Skeletal muscle tissue (tissue), 3 donors: ENCODE measurements at regions not wholly inside any gene's neighbourhood (a gene's known extent, or its start where the extent isn't known, plus 50 kb on each side); places are given as distances from the start of the nearest gene placed in this dataset.

Experiments
- H3K27ac ChIP-seq: one replicate; pipeline ENCODE4 v1.7.0; 2013; ENCODE audit warnings: mild to moderate bottlenecking, low read depth, low read length, inconsistent platforms
- H3K27me3 ChIP-seq, 3 donors: one replicate each; pipeline ENCODE4 v1.7.0; 2013; ENCODE audit warnings: low read length in 3 of 3; ENCODE audit not compliant: control insufficient read depth in 3 of 3, insufficient read depth in 3 of 3
- H3K36me3 ChIP-seq, 3 donors: one replicate each; pipeline ENCODE4 v1.7.0; 2013; ENCODE audit warnings: low read length in 3 of 3; ENCODE audit not compliant: control insufficient read depth in 3 of 3, insufficient read depth in 3 of 3
- H3K4me1 ChIP-seq, 3 donors: one replicate each; pipeline ENCODE4 v1.7.0; 2013; ENCODE audit warnings: low read length in 3 of 3, mild to moderate bottlenecking in 3 of 3; ENCODE audit not compliant: control insufficient read depth in 3 of 3, insufficient read depth in 3 of 3
- H3K4me3 ChIP-seq, 3 donors: one replicate each; pipeline ENCODE4 v1.7.0; 2013; ENCODE audit warnings: low read length in 3 of 3
- H3K9ac ChIP-seq, 3 donors: one replicate each; pipeline ENCODE4 v1.7.0; 2013; ENCODE audit warnings: low read length in 3 of 3, mild to moderate bottlenecking in 3 of 3, moderate library complexity in 2 of 3, low read depth in 1 of 3
- H3K9me3 ChIP-seq, 3 donors: one replicate each; pipeline ENCODE4 v1.7.0; 2013; ENCODE audit warnings: low read length in 3 of 3; ENCODE audit not compliant: control insufficient read depth in 3 of 3
- donor health status: Osteomylitis.

GRCh38 chr11:8806974-8807373, 104.0 kb upstream of the AKIP1 start:
- H3K27me3 ChIP-seq, result no peaks in the 10 kb centered on the region
- no peaks in the 10 kb centered on the region for H3K9me3 ChIP-seq
- no peaks in the 10 kb centered on the region for H3K36me3 ChIP-seq
- H3K9ac ChIP-seq, result peak overlapping the region; percentile 40 to 73 (median 64)
- peak overlapping the region; percentile 88 for H3K27ac ChIP-seq
- H3K4me1 ChIP-seq, result peaks cover 47 to 69% (median 53%) of the 10 kb centered on the region in 3 donors
- peak overlapping the region; percentile 20 to 61 (median 38) for H3K4me3 ChIP-seq

GRCh38 chr11:8807544-8808225, 103.3 kb upstream of the AKIP1 start:
- peak overlapping the region; percentile 60 to 73 (median 64) for H3K9ac ChIP-seq
- no peaks in the 10 kb centered on the region for H3K36me3 ChIP-seq
- H3K27me3 ChIP-seq, result no peaks in the 10 kb centered on the region
- peak overlapping the region; percentile 88 for H3K27ac ChIP-seq
- peak overlapping the region; percentile 54 to 85 (median 61) for H3K4me3 ChIP-seq
- no peaks in the 10 kb centered on the region for H3K9me3 ChIP-seq
- peaks cover 47 to 68% (median 53%) of the 10 kb centered on the region in 3 donors for H3K4me1 ChIP-seq

GRCh38 chr11:8808226-8808585, 102.8 kb upstream of the AKIP1 start:
- Histone ChIP-seq H3K36me3 (no peaks in the 10 kb centered on the region), H3K9me3 (no peaks in the 10 kb centered on the region), H3K4me1 (peaks cover 47 to 68% (median 53%) of the 10 kb centered on the region in 3 donors), H3K9ac (peak overlapping the region; percentile 60 to 73 (median 64)), H3K27ac (peak overlapping the region; percentile 88), H3K4me3 (peak overlapping the region; percentile 54 to 85 (median 61)), H3K27me3 (no peaks in the 10 kb centered on the region)

GRCh38 chr11:8809241-8809938, 101.6 kb upstream of the AKIP1 start:
- peak overlapping the region; percentile 88 for H3K27ac ChIP-seq
- peak overlapping the region; percentile 85 to 92 (median 91) for H3K4me3 ChIP-seq
- peak overlapping the region; percentile 88 to 94 (median 91) for H3K9ac ChIP-seq
- peaks cover 54 to 76% (median 55%) of the 10 kb centered on the region in 3 donors for H3K4me1 ChIP-seq
- no peaks in the 10 kb centered on the region for H3K36me3 ChIP-seq
- no peaks in the 10 kb centered on the region for H3K27me3 ChIP-seq
- H3K9me3 ChIP-seq, result no peaks in the 10 kb centered on the region

- Histone ChIP-seq H3K9me3 (no peaks in the 10 kb centered on the region), H3K4me3 (peak overlapping the region; percentile 85 to 92 (median 91)), H3K4me1 (peaks cover 54 to 73% (median 55%) of the 10 kb centered on the region in 3 donors), H3K27me3 (no peaks in the 10 kb centered on the region), H3K36me3 (no peaks in the 10 kb centered on the region), H3K9ac (peak overlapping the region; percentile 88 to 94 (median 91)), H3K27ac (peak overlapping the region; percentile 88)
Measured at GRCh38 chr11:8809939-8810539, 101.0 kb upstream of the AKIP1 start.

- H3K4me1 ChIP-seq, result peaks cover 50 to 68% (median 51%) of the 10 kb centered on the region in 3 donors
- H3K9ac ChIP-seq, result peak overlapping the region; percentile 88 to 94 (median 91)
- no peaks in the 10 kb centered on the region for H3K9me3 ChIP-seq
- no peaks in the 10 kb centered on the region for H3K27me3 ChIP-seq
- H3K27ac ChIP-seq, result peak overlapping the region; percentile 88
- peak overlapping the region; percentile 85 to 92 (median 91) for H3K4me3 ChIP-seq
- no peaks in the 10 kb centered on the region for H3K36me3 ChIP-seq
Measured at GRCh38 chr11:8810540-8811301, 100.3 kb upstream of the AKIP1 start.

GRCh38 chr11:8811571-8811970, 99.4 kb upstream of the AKIP1 start:
- H3K4me3 ChIP-seq, result peak overlapping the region in 2 of 3 donors; percentile 85 to 91

GRCh38 chr11:8812438-8812837, 98.6 kb upstream of the AKIP1 start:
- no peak overlapping the region for H3K9ac ChIP-seq
- peaks cover 38 to 50% (median 40%) of the 10 kb centered on the region in 3 donors for H3K4me1 ChIP-seq
- H3K36me3 ChIP-seq, result no peaks in the 10 kb centered on the region
- no peak overlapping the region for H3K4me3 ChIP-seq
- H3K9me3 ChIP-seq, result no peaks in the 10 kb centered on the region
- H3K27ac ChIP-seq, result no peak overlapping the region
- H3K27me3 ChIP-seq, result no peaks in the 10 kb centered on the region

More at GRCh38 chr11:8811571-8811970, 99.4 kb upstream of the AKIP1 start:
- H3K36me3 ChIP-seq, result no peaks in the 10 kb centered on the region
- H3K4me1 ChIP-seq, result peaks cover 46 to 59% (median 48%) of the 10 kb centered on the region in 3 donors
- H3K27me3 ChIP-seq, result no peaks in the 10 kb centered on the region
- peak overlapping the region in 2 of 3 donors; percentile 20 to 88 for H3K9ac ChIP-seq
- H3K27ac ChIP-seq, result peak overlapping the region; percentile 88
- no peaks in the 10 kb centered on the region for H3K9me3 ChIP-seq

GRCh38 chr11:8813658-8814057, 97.3 kb upstream of the AKIP1 start:
- Histone ChIP-seq H3K4me1 (peaks cover 25 to 38% (median 28%) of the 10 kb centered on the region in 3 donors), H3K27me3 (no peaks in the 10 kb centered on the region), H3K27ac (peak overlapping the region; percentile 52)

More at GRCh38 chr11:8813658-8814057, 97.3 kb upstream of the AKIP1 start:
- H3K9me3 ChIP-seq, result no peaks in the 10 kb centered on the region
- H3K9ac ChIP-seq, result peak overlapping the region in 1 of 3 donors; percentile 28
- H3K36me3 ChIP-seq, result no peaks in the 10 kb centered on the region
- H3K4me3 ChIP-seq, result no peak overlapping the region
